ENCODE measurements at regions not wholly inside any gene's neighbourhood (a gene's known extent, or its start where the extent isn't known, plus 50 kb on each side); places are given as distances from the start of the nearest gene placed in this dataset.

DNA sequence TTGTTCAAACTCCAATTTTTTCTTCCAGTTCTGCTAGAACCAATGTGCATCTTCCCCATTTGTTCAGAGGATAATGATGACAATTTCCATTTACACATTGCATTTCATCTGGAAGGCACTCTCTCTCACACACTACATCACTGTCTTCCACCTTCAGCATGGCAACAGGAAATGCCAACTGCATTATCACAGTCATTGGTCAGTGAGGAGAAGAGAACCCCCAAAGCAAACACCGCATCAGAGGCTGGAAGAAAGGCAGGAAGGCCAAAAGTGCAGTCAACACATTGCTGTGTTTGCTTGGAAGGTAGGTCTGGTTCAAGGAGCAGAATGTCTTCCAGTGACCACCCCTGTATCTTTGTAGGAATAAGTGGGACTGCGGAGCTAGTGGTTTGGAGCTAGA is 192.2 kb upstream of the RHOBTB1 start (continued):
- TF ChIP-seq, protein P1, sequence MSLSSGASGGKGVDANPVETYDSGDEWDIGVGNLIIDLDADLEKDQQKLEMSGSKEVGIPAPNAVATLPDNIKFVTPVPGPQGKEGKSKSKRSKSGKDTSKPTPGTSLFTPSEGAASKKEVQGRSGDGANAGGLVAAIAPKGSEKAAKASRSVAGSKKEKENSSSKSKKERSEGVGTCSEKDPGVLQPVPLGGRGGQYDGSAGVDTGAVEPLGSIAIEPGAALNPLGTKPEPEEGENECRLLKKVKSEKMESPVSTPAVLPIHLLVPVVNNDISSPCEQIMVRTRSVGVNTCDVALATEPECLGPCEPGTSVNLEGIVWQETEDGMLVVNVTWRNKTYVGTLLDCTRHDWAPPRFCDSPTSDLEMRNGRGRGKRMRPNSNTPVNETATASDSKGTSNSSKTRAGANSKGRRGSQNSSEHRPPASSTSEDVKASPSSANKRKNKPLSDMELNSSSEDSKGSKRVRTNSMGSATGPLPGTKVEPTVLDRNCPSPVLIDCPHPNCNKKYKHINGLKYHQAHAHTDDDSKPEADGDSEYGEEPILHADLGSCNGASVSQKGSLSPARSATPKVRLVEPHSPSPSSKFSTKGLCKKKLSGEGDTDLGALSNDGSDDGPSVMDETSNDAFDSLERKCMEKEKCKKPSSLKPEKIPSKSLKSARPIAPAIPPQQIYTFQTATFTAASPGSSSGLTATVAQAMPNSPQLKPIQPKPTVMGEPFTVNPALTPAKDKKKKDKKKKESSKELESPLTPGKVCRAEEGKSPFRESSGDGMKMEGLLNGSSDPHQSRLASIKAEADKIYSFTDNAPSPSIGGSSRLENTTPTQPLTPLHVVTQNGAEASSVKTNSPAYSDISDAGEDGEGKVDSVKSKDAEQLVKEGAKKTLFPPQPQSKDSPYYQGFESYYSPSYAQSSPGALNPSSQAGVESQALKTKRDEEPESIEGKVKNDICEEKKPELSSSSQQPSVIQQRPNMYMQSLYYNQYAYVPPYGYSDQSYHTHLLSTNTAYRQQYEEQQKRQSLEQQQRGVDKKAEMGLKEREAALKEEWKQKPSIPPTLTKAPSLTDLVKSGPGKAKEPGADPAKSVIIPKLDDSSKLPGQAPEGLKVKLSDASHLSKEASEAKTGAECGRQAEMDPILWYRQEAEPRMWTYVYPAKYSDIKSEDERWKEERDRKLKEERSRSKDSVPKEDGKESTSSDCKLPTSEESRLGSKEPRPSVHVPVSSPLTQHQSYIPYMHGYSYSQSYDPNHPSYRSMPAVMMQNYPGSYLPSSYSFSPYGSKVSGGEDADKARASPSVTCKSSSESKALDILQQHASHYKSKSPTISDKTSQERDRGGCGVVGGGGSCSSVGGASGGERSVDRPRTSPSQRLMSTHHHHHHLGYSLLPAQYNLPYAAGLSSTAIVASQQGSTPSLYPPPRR (CRISPR knock-in tag; IDR thresholded peaks at IDR 0.05; ENCODE audit: borderline replicate concordance), result no peak
- no peak for TF ChIP-seq ZNF143 (CRISPR knock-in tag; IDR thresholded peaks at IDR 0.05)
- TF ChIP-seq KLF13 (CRISPR knock-in tag; IDR thresholded peaks at IDR 0.05), result no peak
- TF ChIP-seq MAFK (conservative IDR thresholded peaks at IDR 0.05 in 1 of 2, IDR thresholded peaks at IDR 0.05 in 1 of 2; ENCODE audit: low read length in 2 of 2), result no peak
- TF ChIP-seq EHMT2 (IDR thresholded peaks at IDR 0.05; ENCODE audit: borderline replicate concordance, low read depth, low read length), result peak; percentile 57; the same call in 1 of the 2 replicates
- no peak for TF ChIP-seq ZNF550 (CRISPR knock-in tag; IDR thresholded peaks at IDR 0.05; ENCODE audit: borderline replicate concordance)
- TF ChIP-seq, protein P2, sequence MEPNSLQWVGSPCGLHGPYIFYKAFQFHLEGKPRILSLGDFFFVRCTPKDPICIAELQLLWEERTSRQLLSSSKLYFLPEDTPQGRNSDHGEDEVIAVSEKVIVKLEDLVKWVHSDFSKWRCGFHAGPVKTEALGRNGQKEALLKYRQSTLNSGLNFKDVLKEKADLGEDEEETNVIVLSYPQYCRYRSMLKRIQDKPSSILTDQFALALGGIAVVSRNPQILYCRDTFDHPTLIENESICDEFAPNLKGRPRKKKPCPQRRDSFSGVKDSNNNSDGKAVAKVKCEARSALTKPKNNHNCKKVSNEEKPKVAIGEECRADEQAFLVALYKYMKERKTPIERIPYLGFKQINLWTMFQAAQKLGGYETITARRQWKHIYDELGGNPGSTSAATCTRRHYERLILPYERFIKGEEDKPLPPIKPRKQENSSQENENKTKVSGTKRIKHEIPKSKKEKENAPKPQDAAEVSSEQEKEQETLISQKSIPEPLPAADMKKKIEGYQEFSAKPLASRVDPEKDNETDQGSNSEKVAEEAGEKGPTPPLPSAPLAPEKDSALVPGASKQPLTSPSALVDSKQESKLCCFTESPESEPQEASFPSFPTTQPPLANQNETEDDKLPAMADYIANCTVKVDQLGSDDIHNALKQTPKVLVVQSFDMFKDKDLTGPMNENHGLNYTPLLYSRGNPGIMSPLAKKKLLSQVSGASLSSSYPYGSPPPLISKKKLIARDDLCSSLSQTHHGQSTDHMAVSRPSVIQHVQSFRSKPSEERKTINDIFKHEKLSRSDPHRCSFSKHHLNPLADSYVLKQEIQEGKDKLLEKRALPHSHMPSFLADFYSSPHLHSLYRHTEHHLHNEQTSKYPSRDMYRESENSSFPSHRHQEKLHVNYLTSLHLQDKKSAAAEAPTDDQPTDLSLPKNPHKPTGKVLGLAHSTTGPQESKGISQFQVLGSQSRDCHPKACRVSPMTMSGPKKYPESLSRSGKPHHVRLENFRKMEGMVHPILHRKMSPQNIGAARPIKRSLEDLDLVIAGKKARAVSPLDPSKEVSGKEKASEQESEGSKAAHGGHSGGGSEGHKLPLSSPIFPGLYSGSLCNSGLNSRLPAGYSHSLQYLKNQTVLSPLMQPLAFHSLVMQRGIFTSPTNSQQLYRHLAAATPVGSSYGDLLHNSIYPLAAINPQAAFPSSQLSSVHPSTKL (CRISPR knock-in tag; IDR thresholded peaks at IDR 0.05), result peak; percentile 54
- TF ChIP-seq MIXL1 (CRISPR knock-in tag; IDR thresholded peaks at IDR 0.05), result no peak
- TF ChIP-seq, protein P3, sequence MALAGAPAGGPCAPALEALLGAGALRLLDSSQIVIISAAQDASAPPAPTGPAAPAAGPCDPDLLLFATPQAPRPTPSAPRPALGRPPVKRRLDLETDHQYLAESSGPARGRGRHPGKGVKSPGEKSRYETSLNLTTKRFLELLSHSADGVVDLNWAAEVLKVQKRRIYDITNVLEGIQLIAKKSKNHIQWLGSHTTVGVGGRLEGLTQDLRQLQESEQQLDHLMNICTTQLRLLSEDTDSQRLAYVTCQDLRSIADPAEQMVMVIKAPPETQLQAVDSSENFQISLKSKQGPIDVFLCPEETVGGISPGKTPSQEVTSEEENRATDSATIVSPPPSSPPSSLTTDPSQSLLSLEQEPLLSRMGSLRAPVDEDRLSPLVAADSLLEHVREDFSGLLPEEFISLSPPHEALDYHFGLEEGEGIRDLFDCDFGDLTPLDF (CRISPR knock-in tag; IDR thresholded peaks at IDR 0.05), result no peak
- TF ChIP-seq ZNF558 (CRISPR knock-in tag; IDR thresholded peaks at IDR 0.05; ENCODE audit: borderline replicate concordance), result no peak
- no peak for TF ChIP-seq MEIS1 (CRISPR knock-in tag; IDR thresholded peaks at IDR 0.05; ENCODE audit: borderline replicate concordance)
- no peak for TF ChIP-seq CCAR2 (optimal IDR thresholded peaks at IDR 0.05; ENCODE audit: low read depth, low read length)
- no peak for TF ChIP-seq HNF4G (IDR thresholded peaks at IDR 0.05; ENCODE audit: borderline replicate concordance, low read depth, low read length)
- no peak for TF ChIP-seq HNF4G (CRISPR knock-in tag; IDR thresholded peaks at IDR 0.05; ENCODE audit: borderline replicate concordance, low read depth)
- no peak for TF ChIP-seq GZF1 (CRISPR knock-in tag; IDR thresholded peaks at IDR 0.05)
- TF ChIP-seq ZNF644 (CRISPR knock-in tag; IDR thresholded peaks at IDR 0.05; ENCODE audit: low read depth), result peak; percentile 45; the same call in 1 of the 2 replicates
- TF ChIP-seq, protein P4, sequence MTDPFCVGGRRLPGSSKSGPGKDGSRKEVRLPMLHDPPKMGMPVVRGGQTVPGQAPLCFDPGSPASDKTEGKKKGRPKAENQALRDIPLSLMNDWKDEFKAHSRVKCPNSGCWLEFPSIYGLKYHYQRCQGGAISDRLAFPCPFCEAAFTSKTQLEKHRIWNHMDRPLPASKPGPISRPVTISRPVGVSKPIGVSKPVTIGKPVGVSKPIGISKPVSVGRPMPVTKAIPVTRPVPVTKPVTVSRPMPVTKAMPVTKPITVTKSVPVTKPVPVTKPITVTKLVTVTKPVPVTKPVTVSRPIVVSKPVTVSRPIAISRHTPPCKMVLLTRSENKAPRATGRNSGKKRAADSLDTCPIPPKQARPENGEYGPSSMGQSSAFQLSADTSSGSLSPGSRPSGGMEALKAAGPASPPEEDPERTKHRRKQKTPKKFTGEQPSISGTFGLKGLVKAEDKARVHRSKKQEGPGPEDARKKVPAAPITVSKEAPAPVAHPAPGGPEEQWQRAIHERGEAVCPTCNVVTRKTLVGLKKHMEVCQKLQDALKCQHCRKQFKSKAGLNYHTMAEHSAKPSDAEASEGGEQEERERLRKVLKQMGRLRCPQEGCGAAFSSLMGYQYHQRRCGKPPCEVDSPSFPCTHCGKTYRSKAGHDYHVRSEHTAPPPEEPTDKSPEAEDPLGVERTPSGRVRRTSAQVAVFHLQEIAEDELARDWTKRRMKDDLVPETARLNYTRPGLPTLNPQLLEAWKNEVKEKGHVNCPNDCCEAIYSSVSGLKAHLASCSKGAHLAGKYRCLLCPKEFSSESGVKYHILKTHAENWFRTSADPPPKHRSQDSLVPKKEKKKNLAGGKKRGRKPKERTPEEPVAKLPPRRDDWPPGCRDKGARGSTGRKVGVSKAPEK (CRISPR knock-in tag; IDR thresholded peaks at IDR 0.05; ENCODE audit: borderline replicate concordance), result no peak
- TF ChIP-seq NFYC (CRISPR knock-in tag; IDR thresholded peaks at IDR 0.05), result peak; percentile 70
